ENCODE measurements at regions not wholly inside any gene's neighbourhood (a gene's known extent, or its start where the extent isn't known, plus 50 kb on each side); places are given as distances from the start of the nearest gene placed in this dataset.

DNA sequence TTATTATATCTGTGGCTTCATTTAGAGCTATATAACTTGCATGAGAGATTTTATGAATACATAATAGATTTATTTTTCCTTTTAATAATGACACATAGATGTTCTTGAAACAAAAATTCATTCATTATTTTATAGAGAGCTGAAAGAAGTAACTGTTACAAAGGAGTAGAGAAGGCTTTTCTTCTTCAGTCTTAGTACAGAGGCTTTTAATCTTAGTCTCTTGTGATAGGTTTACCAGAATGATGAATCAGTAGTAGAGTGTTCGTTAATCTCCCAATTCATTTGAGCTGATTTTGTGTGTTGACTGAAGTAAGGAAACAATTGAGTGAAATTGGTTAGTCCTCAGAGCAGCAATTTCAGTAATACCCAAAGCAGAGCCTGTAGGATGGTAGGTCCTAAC, 1284.1 kb upstream of the ACO1 start:
- H3K9me3 ChIP-seq (ENCODE audit: control insufficient read depth, low read length) = no peaks in the 10 kb centered on the region
- no peak overlapping the region for H3K27ac ChIP-seq (ENCODE audit: insufficient read depth, low read depth, low read length, poor library complexity, severe bottlenecking)
- no peaks in the 10 kb centered on the region for H3K36me3 ChIP-seq (ENCODE audit: control insufficient read depth, insufficient read depth, low read length)
- H3K4me1 ChIP-seq (ENCODE audit: control insufficient read depth, insufficient read depth, low read length) = no peaks in the 10 kb centered on the region
- no peak overlapping the region for H3K4me3 ChIP-seq (ENCODE audit: insufficient read depth, low read depth, low read length)
- WGBS, 2 experiments = 93 to 100% methylated on average over 1 of the region's 1 CpG
- H3K27me3 ChIP-seq (ENCODE audit: control insufficient read depth, insufficient read depth, low read length, poor library complexity, severe bottlenecking) = no peaks in the 10 kb centered on the region

GRCh38 chr9:31103836-31104235, 1280.6 kb upstream of the ACO1 start:
- no peaks in the 10 kb centered on the region for H3K27me3 ChIP-seq (ENCODE audit: control insufficient read depth, insufficient read depth, low read length, poor library complexity, severe bottlenecking)
- no peak overlapping the region for H3K27ac ChIP-seq (ENCODE audit: insufficient read depth, low read depth, low read length, poor library complexity, severe bottlenecking)

DNA sequence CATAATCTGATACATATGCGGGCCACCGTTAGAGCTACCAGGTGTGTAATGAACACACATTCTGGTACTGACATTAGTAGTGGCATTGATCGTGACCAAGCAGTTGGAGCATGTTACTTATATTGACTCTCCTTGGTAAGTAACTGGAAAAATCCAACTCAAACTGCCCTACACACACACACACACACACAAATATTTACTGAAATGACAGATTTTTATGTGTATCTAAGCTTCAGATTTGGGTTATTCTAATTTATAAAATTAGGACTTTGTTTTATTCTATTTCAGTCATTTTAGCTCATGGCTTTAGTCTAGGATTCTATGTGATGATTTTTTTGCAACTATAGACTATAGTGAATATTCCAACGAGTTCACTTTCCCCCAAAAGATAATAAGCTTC, 1280.2 kb upstream of the ACO1 start:
- Histone ChIP-seq H3K36me3 (ENCODE audit: control insufficient read depth, insufficient read depth, low read length) (no peaks in the 10 kb centered on the region), H3K4me3 (ENCODE audit: insufficient read depth, low read depth, low read length) (no peak overlapping the region), H3K4me1 (ENCODE audit: control insufficient read depth, insufficient read depth, low read length) (no peaks in the 10 kb centered on the region), H3K27ac (ENCODE audit: insufficient read depth, low read depth, low read length, poor library complexity, severe bottlenecking) (no peak overlapping the region), H3K9me3 (ENCODE audit: control insufficient read depth, low read length) (no peaks in the 10 kb centered on the region), H3K27me3 (ENCODE audit: control insufficient read depth, insufficient read depth, low read length, poor library complexity, severe bottlenecking) (no peaks in the 10 kb centered on the region)
- WGBS, 2 experiments = 64 to 73% methylated on average over 3 to 4 of the region's 4 CpGs

More at GRCh38 chr9:31103836-31104235, 1280.6 kb upstream of the ACO1 start:
- Histone ChIP-seq H3K4me1 (ENCODE audit: control insufficient read depth, insufficient read depth, low read length) (no peaks in the 10 kb centered on the region), H3K4me3 (ENCODE audit: insufficient read depth, low read depth, low read length) (no peak overlapping the region), H3K9me3 (ENCODE audit: control insufficient read depth, low read length) (no peaks in the 10 kb centered on the region), H3K36me3 (ENCODE audit: control insufficient read depth, insufficient read depth, low read length) (no peaks in the 10 kb centered on the region)

GRCh38 chr9:31112491-31112890, 1272.0 kb upstream of the ACO1 start:
- Histone ChIP-seq H3K36me3 (ENCODE audit: control insufficient read depth, insufficient read depth, low read length) (no peaks in the 10 kb centered on the region), H3K9me3 (ENCODE audit: control insufficient read depth, low read length) (no peaks in the 10 kb centered on the region), H3K27me3 (ENCODE audit: control insufficient read depth, insufficient read depth, low read length, poor library complexity, severe bottlenecking) (no peaks in the 10 kb centered on the region), H3K27ac (ENCODE audit: insufficient read depth, low read depth, low read length, poor library complexity, severe bottlenecking) (no peak overlapping the region), H3K4me1 (ENCODE audit: control insufficient read depth, insufficient read depth, low read length) (no peaks in the 10 kb centered on the region), H3K4me3 (ENCODE audit: insufficient read depth, low read depth, low read length) (no peak overlapping the region)

GRCh38 chr9:31114346-31114745, 1270.1 kb upstream of the ACO1 start:
- Histone ChIP-seq H3K4me1 (ENCODE audit: control insufficient read depth, insufficient read depth, low read length) (no peaks in the 10 kb centered on the region), H3K27ac (ENCODE audit: insufficient read depth, low read depth, low read length, poor library complexity, severe bottlenecking) (no peak overlapping the region), H3K9me3 (ENCODE audit: control insufficient read depth, low read length) (no peaks in the 10 kb centered on the region), H3K27me3 (ENCODE audit: control insufficient read depth, insufficient read depth, low read length, poor library complexity, severe bottlenecking) (no peaks in the 10 kb centered on the region), H3K4me3 (ENCODE audit: insufficient read depth, low read depth, low read length) (no peak overlapping the region), H3K36me3 (ENCODE audit: control insufficient read depth, insufficient read depth, low read length) (no peaks in the 10 kb centered on the region)
- 98 to 100% methylated on average over 1 of the region's 1 CpG for WGBS, 2 experiments

GRCh38 chr9:31119890-31120454, 1264.5 kb upstream of the ACO1 start:
- no peaks in the 10 kb centered on the region for H3K27me3 ChIP-seq (ENCODE audit: control insufficient read depth, insufficient read depth, low read length, poor library complexity, severe bottlenecking)
- no peaks in the 10 kb centered on the region for H3K4me1 ChIP-seq (ENCODE audit: control insufficient read depth, insufficient read depth, low read length)
- 69 to 74% methylated on average over 5 of the region's 5 CpGs for WGBS, 2 experiments
- H3K27ac ChIP-seq (ENCODE audit: insufficient read depth, low read depth, low read length, poor library complexity, severe bottlenecking) = no peak overlapping the region
- H3K4me3 ChIP-seq (ENCODE audit: insufficient read depth, low read depth, low read length) = no peak overlapping the region
- no peaks in the 10 kb centered on the region for H3K9me3 ChIP-seq (ENCODE audit: control insufficient read depth, low read length)
- no peaks in the 10 kb centered on the region for H3K36me3 ChIP-seq (ENCODE audit: control insufficient read depth, insufficient read depth, low read length)

GRCh38 chr9:31124389-31124788, 1260.1 kb upstream of the ACO1 start:
- Histone ChIP-seq H3K4me1 (ENCODE audit: control insufficient read depth, insufficient read depth, low read length) (no peaks in the 10 kb centered on the region), H3K27ac (ENCODE audit: insufficient read depth, low read depth, low read length, poor library complexity, severe bottlenecking) (no peak overlapping the region), H3K9me3 (ENCODE audit: control insufficient read depth, low read length) (no peaks in the 10 kb centered on the region), H3K36me3 (ENCODE audit: control insufficient read depth, insufficient read depth, low read length) (no peaks in the 10 kb centered on the region), H3K27me3 (ENCODE audit: control insufficient read depth, insufficient read depth, low read length, poor library complexity, severe bottlenecking) (no peaks in the 10 kb centered on the region), H3K4me3 (ENCODE audit: insufficient read depth, low read depth, low read length) (no peak overlapping the region)
- WGBS, 2 experiments = 79 to 85% methylated on average over 1 of the region's 1 CpG

DNA sequence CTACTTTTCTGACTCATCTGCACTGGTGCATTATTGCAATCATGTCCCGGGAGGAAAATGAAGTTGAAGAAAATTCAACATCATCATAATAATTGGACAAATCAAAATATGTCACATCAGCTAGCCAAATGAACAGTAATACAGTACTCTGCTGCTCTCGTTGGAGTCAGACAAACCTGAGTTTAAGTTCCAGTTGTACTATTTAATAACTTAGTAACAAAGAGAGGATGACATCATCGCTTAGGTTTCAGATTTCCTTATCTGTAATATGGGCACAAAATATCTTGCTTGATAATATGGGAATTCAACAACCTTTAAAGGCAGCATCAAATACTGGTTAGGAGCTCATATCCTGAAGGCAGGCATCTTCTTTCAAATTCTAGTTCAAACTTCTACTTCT, 1248.9 kb upstream of the ACO1 start:
- no peaks in the 10 kb centered on the region for H3K27me3 ChIP-seq (ENCODE audit: control insufficient read depth, insufficient read depth, low read length, poor library complexity, severe bottlenecking)
- H3K4me1 ChIP-seq (ENCODE audit: control insufficient read depth, insufficient read depth, low read length) = no peaks in the 10 kb centered on the region
- no peaks in the 10 kb centered on the region for H3K9me3 ChIP-seq (ENCODE audit: control insufficient read depth, low read length)
- WGBS, 2 experiments = 95 to 100% methylated on average over 1 to 3 of the region's 3 CpGs
- no peak overlapping the region for H3K4me3 ChIP-seq (ENCODE audit: insufficient read depth, low read depth, low read length)
- H3K27ac ChIP-seq (ENCODE audit: insufficient read depth, low read depth, low read length, poor library complexity, severe bottlenecking) = no peak overlapping the region
- H3K36me3 ChIP-seq (ENCODE audit: control insufficient read depth, insufficient read depth, low read length) = no peaks in the 10 kb centered on the region

GRCh38 chr9:31136524-31136923, 1247.9 kb upstream of the ACO1 start:
- no peak overlapping the region for H3K4me3 ChIP-seq (ENCODE audit: insufficient read depth, low read depth, low read length)
- H3K9me3 ChIP-seq (ENCODE audit: control insufficient read depth, low read length) = no peaks in the 10 kb centered on the region
- no peaks in the 10 kb centered on the region for H3K27me3 ChIP-seq (ENCODE audit: control insufficient read depth, insufficient read depth, low read length, poor library complexity, severe bottlenecking)
- no peaks in the 10 kb centered on the region for H3K36me3 ChIP-seq (ENCODE audit: control insufficient read depth, insufficient read depth, low read length)
- H3K27ac ChIP-seq (ENCODE audit: insufficient read depth, low read depth, low read length, poor library complexity, severe bottlenecking) = no peak overlapping the region
- 84 to 97% methylated on average over 2 of the region's 2 CpGs for WGBS, 2 experiments
- H3K4me1 ChIP-seq (ENCODE audit: control insufficient read depth, insufficient read depth, low read length) = no peaks in the 10 kb centered on the region

DNA sequence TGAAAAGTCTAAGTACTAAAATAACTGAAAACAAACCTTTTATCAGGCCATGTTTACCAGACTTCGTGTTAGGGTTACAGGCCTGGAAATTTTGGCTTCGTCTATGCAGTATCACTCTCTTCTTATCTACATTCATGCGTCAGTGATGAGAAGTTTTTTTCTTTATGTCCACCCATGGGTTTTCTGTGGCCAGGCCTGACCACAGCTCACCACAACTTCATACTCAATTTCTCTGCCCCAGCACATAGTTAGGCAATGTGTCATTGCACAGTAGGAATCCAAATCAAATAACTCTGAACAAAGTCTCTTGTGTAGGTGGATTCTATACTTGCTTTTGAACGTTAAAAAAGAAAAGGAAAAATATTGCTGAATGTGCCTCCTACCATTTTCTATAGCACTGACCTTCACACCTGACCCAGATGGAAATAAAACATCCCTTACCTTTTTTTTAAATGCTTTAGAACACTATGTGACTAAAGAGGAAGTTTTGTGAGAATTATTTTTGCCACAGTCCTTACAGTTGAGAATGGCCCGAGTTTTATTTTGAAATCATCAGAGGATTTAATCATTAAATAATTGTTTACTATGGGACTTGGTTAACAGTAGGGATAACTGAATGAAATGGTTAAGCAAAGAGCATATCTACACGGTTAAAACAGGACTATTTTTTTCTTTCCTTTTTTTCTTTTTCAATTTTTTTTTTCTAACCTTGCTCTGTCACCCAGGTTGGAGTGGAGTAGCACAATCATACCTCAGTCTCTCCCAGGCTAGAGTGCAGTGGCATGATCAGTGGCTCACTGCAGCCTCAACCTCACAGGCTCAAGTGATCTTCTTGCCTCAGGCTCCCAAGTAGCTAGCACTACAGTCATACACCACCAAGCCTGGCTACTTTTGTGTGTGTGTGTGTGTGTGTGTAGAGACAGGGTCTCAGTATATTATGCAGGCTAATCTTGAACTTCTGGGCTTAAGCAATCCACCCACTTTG, 1247.0 kb upstream of the ACO1 start:
- H3K27ac ChIP-seq (ENCODE audit: insufficient read depth, low read depth, low read length, poor library complexity, severe bottlenecking) = no peak overlapping the region
- no peaks in the 10 kb centered on the region for H3K4me1 ChIP-seq (ENCODE audit: control insufficient read depth, insufficient read depth, low read length)
- no peaks in the 10 kb centered on the region for H3K27me3 ChIP-seq (ENCODE audit: control insufficient read depth, insufficient read depth, low read length, poor library complexity, severe bottlenecking)
- H3K36me3 ChIP-seq (ENCODE audit: control insufficient read depth, insufficient read depth, low read length) = no peaks in the 10 kb centered on the region
- H3K4me3 ChIP-seq (ENCODE audit: insufficient read depth, low read depth, low read length) = no peak overlapping the region
- WGBS, 2 experiments = 88 to 94% methylated on average over 4 to 5 of the region's 6 CpGs
- H3K9me3 ChIP-seq (ENCODE audit: control insufficient read depth, low read length) = no peaks in the 10 kb centered on the region

Measured in ectodermal cell (in vitro differentiated cells).